GM23338 (cell line): ENCODE measurements at regions not wholly inside any gene's neighbourhood (a gene's known extent, or its start where the extent isn't known, plus 50 kb on each side); places are given as distances from the start of the nearest gene placed in this dataset.

ENCODE experiments used
- ATAC-seq: fragments of 200-7000 bp; cut with Tn5 transposase; 3 replicates; pipeline ENCODE4 v1.9.1; 2020
- DNase-seq: peaks from one replicate; pipeline ENCODE4 v3.0.0-alpha.2; 2015; ENCODE audit warnings: low spot score
- H2AFZ ChIP-seq: fragments of 200-600 bp; sonication (generic); 2 replicates; pipeline ENCODE4 v1.8.0; 2016; ENCODE audit warnings: antibody characterized with exemption, mild to moderate bottlenecking, moderate library complexity
- H3F3A ChIP-seq: fragments of 200-600 bp; sonication (generic); replicated peaks from 2 replicates; pipeline ENCODE4 v1.8.0; 2017; ENCODE audit warnings: antibody characterized with exemption, mixed run types, low read depth
- H3K27ac ChIP-seq: fragments of 200-600 bp; sonication (generic); 2 replicates; pipeline ENCODE4 v1.6.1; 2016; ENCODE audit warnings: low read depth
- H3K27me3 ChIP-seq: fragments of 200-600 bp; sonication (generic); 2 replicates; pipeline ENCODE4 v1.8.0; 2016; ENCODE audit warnings: mild to moderate bottlenecking, mixed run types, moderate library complexity; ENCODE audit not compliant: insufficient read depth
- H3K36me3 ChIP-seq: fragments of 200-600 bp; sonication (generic); 2 replicates; pipeline ENCODE4 v1.8.0; 2016; ENCODE audit warnings: mild to moderate bottlenecking; ENCODE audit not compliant: insufficient read depth
- H3K4me1 ChIP-seq: fragments of 200-600 bp; sonication (generic); 2 replicates; pipeline ENCODE4 v1.8.0; 2016; ENCODE audit warnings: mild to moderate bottlenecking, moderate library complexity; ENCODE audit not compliant: insufficient read depth
- H3K4me2 ChIP-seq: fragments of 200-600 bp; sonication (generic); 2 replicates; pipeline ENCODE4 v1.7.1; 2017; ENCODE audit warnings: mixed run types
- H3K4me3 ChIP-seq: fragments of 200-600 bp; sonication (generic); 2 replicates; pipeline ENCODE4 v1.6.1; 2016; ENCODE audit warnings: mixed run types
- H3K79me2 ChIP-seq: fragments of 200-600 bp; sonication (generic); replicated peaks from 2 replicates; pipeline ENCODE4 v1.8.0; 2017; ENCODE audit warnings: mild to moderate bottlenecking; ENCODE audit not compliant: insufficient read depth
- H3K9me2 ChIP-seq: fragments of 200-600 bp; sonication (generic); 2 replicates; pipeline ENCODE4 v1.8.0; 2017; ENCODE audit not compliant: insufficient read depth
- H4K20me1 ChIP-seq: fragments of 200-600 bp; sonication (generic); replicated peaks from 2 replicates; pipeline ENCODE4 v1.8.0; 2017; ENCODE audit warnings: mild to moderate bottlenecking; ENCODE audit not compliant: insufficient read depth
- H3K27ac Mint-ChIP-seq: 2 replicates; pipeline ENCODE4 v1.8.0; 2020; ENCODE audit warnings: inconsistent platforms, mild to moderate bottlenecking, moderate library complexity, mixed read lengths
- H3K27me3 Mint-ChIP-seq: 3 replicates; pipeline ENCODE4 v1.8.0; 2022; ENCODE audit warnings: low read depth, mild to moderate bottlenecking, moderate library complexity, mixed read lengths, inconsistent platforms; ENCODE audit not compliant: insufficient read depth, poor library complexity
- H3K36me3 Mint-ChIP-seq: 3 replicates; pipeline ENCODE4 v1.8.0; 2021; ENCODE audit warnings: low read depth, mild to moderate bottlenecking, inconsistent platforms, moderate library complexity, mixed read lengths
- H3K4me1 Mint-ChIP-seq: 3 replicates; pipeline ENCODE4 v1.8.0; 2020; ENCODE audit warnings: mild to moderate bottlenecking, inconsistent platforms, mixed read lengths
- H3K4me3 Mint-ChIP-seq: 3 replicates; pipeline ENCODE4 v1.8.0; 2021; ENCODE audit warnings: moderate library complexity, mild to moderate bottlenecking, inconsistent platforms, mixed read lengths
- H3K9me3 Mint-ChIP-seq: 3 replicates; pipeline ENCODE4 v1.8.0; 2020; ENCODE audit warnings: moderate library complexity, mild to moderate bottlenecking, inconsistent platforms, mixed read lengths
- EZH2phosphoT487 ChIP-seq: fragments of 200-600 bp; sonication (generic); IDR thresholded peaks from one replicate; pipeline ENCODE4 v1.8.1; 2018; ENCODE audit warnings: antibody characterized with exemption; ENCODE audit not compliant: unreplicated experiment
- NANOG ChIP-seq: IDR thresholded peaks from 2 replicates; pipeline ENCODE4 v1.6.1; 2016; ENCODE audit warnings: antibody characterized with exemption, borderline replicate concordance
- ZNF114 ChIP-seq: fragments of 250-450 bp; sonication (Bioruptor Pico); IDR thresholded peaks from 2 replicates; pipeline ENCODE4 v1.5.0; 2020; ENCODE audit warnings: mild to moderate bottlenecking, moderate library complexity
- ZNF331 ChIP-seq: fragments of 250-450 bp; sonication (Bioruptor Pico); IDR thresholded peaks from 2 replicates; pipeline ENCODE4 v1.5.0; 2020; ENCODE audit warnings: low read depth, mild to moderate bottlenecking, moderate library complexity
- ZNF462 ChIP-seq: fragments of 250-450 bp; sonication (Bioruptor Pico); IDR thresholded peaks from 2 replicates; pipeline ENCODE4 v1.5.0; 2020; ENCODE audit warnings: mild to moderate bottlenecking, moderate library complexity
- TF ChIP-seq, protein P1 (sequence below): IDR thresholded peaks from 2 replicates; pipeline ENCODE4 v1.6.1; 2016; ENCODE audit warnings: antibody characterized with exemption
- TF ChIP-seq, protein P2 (sequence below): IDR thresholded peaks from one replicate; pipeline ENCODE4 v1.6.1; 2018; ENCODE audit warnings: antibody characterized with exemption; ENCODE audit not compliant: unreplicated experiment

DNA sequence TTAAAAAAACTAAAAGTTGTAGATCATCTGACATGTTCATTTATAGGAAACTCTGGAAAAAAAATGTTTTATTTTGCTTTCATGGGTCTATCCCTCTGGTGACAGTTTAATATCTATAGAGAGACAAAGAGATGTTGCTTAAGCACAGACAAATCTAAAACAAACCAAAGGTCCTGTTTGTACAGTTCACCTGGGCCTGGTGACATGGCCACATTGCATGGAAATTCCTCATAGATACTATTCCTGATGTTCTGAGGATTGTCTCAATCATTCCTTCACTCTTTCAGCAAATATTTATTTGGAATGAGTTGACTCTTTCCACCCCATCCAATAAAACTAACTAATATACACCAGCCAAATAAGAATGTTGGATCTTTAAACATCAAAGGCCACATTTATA is 259.1 kb upstream of the NOCT start:
- no peak for DNase-seq

GRCh38 chr4:138751309-138751708 is 264.3 kb upstream of the NOCT start:
- DNase-seq (no peak), ATAC-seq (no peak)
- Histone ChIP-seq H3K4me2 (no peak overlapping the region), H3K27me3 (no peaks in the 10 kb centered on the region), H2AFZ (no peak overlapping the region), H3K4me1 (no peaks in the 10 kb centered on the region), H3F3A (no peaks in the 10 kb centered on the region), H3K27ac (no peak overlapping the region), H3K79me2 (no peaks in the 10 kb centered on the region), H3K4me3 (no peak overlapping the region), H3K36me3 (no peaks in the 10 kb centered on the region), H3K9me2 (peaks cover 11% of the 10 kb centered on the region; the same call in 1 of the 2 replicates), H4K20me1 (no peaks in the 10 kb centered on the region)
- Mint-ChIP-seq H3K27me3 (no peaks in the 10 kb centered on the region), H3K4me3 (no peak overlapping the region), H3K36me3 (peaks cover 7% of the 10 kb centered on the region; the same call in 1 of the 3 replicates), H3K4me1 (no peaks in the 10 kb centered on the region), H3K27ac (no peak overlapping the region), H3K9me3 (peaks cover 18% of the 10 kb centered on the region)
- TF ChIP-seq, protein P1, sequence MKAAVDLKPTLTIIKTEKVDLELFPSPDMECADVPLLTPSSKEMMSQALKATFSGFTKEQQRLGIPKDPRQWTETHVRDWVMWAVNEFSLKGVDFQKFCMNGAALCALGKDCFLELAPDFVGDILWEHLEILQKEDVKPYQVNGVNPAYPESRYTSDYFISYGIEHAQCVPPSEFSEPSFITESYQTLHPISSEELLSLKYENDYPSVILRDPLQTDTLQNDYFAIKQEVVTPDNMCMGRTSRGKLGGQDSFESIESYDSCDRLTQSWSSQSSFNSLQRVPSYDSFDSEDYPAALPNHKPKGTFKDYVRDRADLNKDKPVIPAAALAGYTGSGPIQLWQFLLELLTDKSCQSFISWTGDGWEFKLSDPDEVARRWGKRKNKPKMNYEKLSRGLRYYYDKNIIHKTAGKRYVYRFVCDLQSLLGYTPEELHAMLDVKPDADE = no peak
- no peak for TF ChIP-seq ZNF462
- TF ChIP-seq, protein P2, sequence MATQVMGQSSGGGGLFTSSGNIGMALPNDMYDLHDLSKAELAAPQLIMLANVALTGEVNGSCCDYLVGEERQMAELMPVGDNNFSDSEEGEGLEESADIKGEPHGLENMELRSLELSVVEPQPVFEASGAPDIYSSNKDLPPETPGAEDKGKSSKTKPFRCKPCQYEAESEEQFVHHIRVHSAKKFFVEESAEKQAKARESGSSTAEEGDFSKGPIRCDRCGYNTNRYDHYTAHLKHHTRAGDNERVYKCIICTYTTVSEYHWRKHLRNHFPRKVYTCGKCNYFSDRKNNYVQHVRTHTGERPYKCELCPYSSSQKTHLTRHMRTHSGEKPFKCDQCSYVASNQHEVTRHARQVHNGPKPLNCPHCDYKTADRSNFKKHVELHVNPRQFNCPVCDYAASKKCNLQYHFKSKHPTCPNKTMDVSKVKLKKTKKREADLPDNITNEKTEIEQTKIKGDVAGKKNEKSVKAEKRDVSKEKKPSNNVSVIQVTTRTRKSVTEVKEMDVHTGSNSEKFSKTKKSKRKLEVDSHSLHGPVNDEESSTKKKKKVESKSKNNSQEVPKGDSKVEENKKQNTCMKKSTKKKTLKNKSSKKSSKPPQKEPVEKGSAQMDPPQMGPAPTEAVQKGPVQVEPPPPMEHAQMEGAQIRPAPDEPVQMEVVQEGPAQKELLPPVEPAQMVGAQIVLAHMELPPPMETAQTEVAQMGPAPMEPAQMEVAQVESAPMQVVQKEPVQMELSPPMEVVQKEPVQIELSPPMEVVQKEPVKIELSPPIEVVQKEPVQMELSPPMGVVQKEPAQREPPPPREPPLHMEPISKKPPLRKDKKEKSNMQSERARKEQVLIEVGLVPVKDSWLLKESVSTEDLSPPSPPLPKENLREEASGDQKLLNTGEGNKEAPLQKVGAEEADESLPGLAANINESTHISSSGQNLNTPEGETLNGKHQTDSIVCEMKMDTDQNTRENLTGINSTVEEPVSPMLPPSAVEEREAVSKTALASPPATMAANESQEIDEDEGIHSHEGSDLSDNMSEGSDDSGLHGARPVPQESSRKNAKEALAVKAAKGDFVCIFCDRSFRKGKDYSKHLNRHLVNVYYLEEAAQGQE = no peak

More for the DNA sequence above, 259.1 kb upstream of the NOCT start:
- Histone ChIP-seq H3K27ac (no peak overlapping the region), H3K4me2 (no peak overlapping the region), H3K4me1 (no peaks in the 10 kb centered on the region), H3K9me2 (peaks cover 5% of the 10 kb centered on the region; the same call in 1 of the 2 replicates), H2AFZ (no peak overlapping the region), H3K79me2 (no peaks in the 10 kb centered on the region), H3K36me3 (no peaks in the 10 kb centered on the region), H3K27me3 (no peaks in the 10 kb centered on the region), H3F3A (no peaks in the 10 kb centered on the region), H3K4me3 (no peak overlapping the region), H4K20me1 (no peaks in the 10 kb centered on the region)
- Mint-ChIP-seq H3K27me3 (peaks cover 4% of the 10 kb centered on the region), H3K27ac (no peak overlapping the region), H3K36me3 (peaks cover 7% of the 10 kb centered on the region; the same call in 1 of the 3 replicates), H3K4me3 (no peak overlapping the region), H3K9me3 (peaks cover 18% of the 10 kb centered on the region), H3K4me1 (peaks cover 13% of the 10 kb centered on the region)
- TF ChIP-seq ZNF331 (CRISPR knock-in tag) (no peak), ZNF114 (no peak), EZH2phosphoT487 (no peak), NANOG (no peak)
- TF ChIP-seq, protein P2 = no peak
- ATAC-seq = no peak
